K562 (cell line): ENCODE measurements at regions not wholly inside any gene's neighbourhood (a gene's known extent, or its start where the extent isn't known, plus 50 kb on each side); places are given as distances from the start of the nearest gene placed in this dataset.
A peak's percentile ranks its signal among the peaks of the same experiment; 100 is the strongest.

ENCODE experiments used
- ATAC-seq: fragments of 200-7000 bp; cut with Tn5 transposase; 3 replicates; pipeline ENCODE4 v1.9.1; 2020; ENCODE audit warnings: moderate library complexity
- BruUV-seq: library from RNA; stranded (reverse); fragments of 400-500 nt; replicated peaks from 2 replicates; lab custom pipeline; 2021; lab: Mats Ljungman, UMichigan
- CTCF ChIA-PET: fragments of 300-600 bp; formaldehyde crosslinking; extraction: SDS; loops from one replicate; lab custom pipeline; 2021; ENCODE audit warnings: low intra/inter-chr PET ratio; lab: Yijun Ruan, JAX
- POLR2A ChIA-PET: fragments of 300-600, 350-650 bp; sonication (Branson Sonifier 250); formaldehyde crosslinking; extraction: SDS; loops from one replicate; lab custom pipeline; 2021; ENCODE audit warnings: antibody characterized with exemption, inconsistent platforms; lab: Yijun Ruan, JAX
- DNase-seq, 4 experiments: peaks; one replicate each; pipeline versions ENCODE4 v3.0.0 to v3.0.0-alpha.2; 2011 to 2018; ENCODE audit warnings: low spot score in 3 of 4, mixed read lengths in 3 of 4; ENCODE audit errors: extremely low read depth in 1 of 4
- FAIRE-seq: peaks from 2 replicates; lab custom pipeline; 2011; peaks lifted over from hg19 to GRCh38; lab: Jason Lieb, UNC
- H2AFZ ChIP-seq: 2 replicates; pipeline ENCODE4 v1.6.0; 2011; ENCODE audit warnings: low read depth, low read length, control low read depth, inconsistent platforms
- H3K27ac ChIP-seq: fragments of 200-600 bp; 3 replicates; pipeline ENCODE4 v1.8.0; 2011; ENCODE audit warnings: low read depth, mild to moderate bottlenecking, control low read depth, inconsistent platforms, low read length, moderate library complexity, mixed read lengths; ENCODE audit errors: extremely low read depth
- H3K27me3 ChIP-seq, 2 experiments: fragments of 300-600 bp in 1 of 2; 2 replicates in 1 of 2; 3 replicates in 1 of 2; pipeline versions ENCODE4 v1.6.0 to v1.8.0; 2011; ENCODE audit warnings: inconsistent platforms in 2 of 2, low read length in 2 of 2, mild to moderate bottlenecking in 1 of 2, mixed read lengths in 1 of 2, moderate library complexity in 1 of 2; ENCODE audit not compliant: control insufficient read depth in 2 of 2, insufficient read depth in 2 of 2
- H3K36me3 ChIP-seq: fragments of 300-600 bp; 3 replicates; pipeline ENCODE4 v1.8.0; 2011; ENCODE audit warnings: mild to moderate bottlenecking, low read length, inconsistent platforms; ENCODE audit not compliant: control insufficient read depth, insufficient read depth
- H3K4me1 ChIP-seq, 2 experiments: fragments of 200-600 bp in 1 of 2; replicated peaks in 1 of 2; 2 replicates in 1 of 2; 3 replicates in 1 of 2; pipeline versions ENCODE4 v1.5.1 to v1.8.0; 2011; ENCODE audit warnings: inconsistent platforms in 2 of 2, low read length in 2 of 2, mild to moderate bottlenecking in 1 of 2, mixed read lengths in 1 of 2, moderate library complexity in 1 of 2; ENCODE audit not compliant: control insufficient read depth in 2 of 2, insufficient read depth in 2 of 2
- H3K4me2 ChIP-seq: 2 replicates; pipeline ENCODE4 v1.6.1; 2011; ENCODE audit warnings: low read length, control low read depth, inconsistent platforms, mixed read lengths; ENCODE audit not compliant: insufficient read depth
- H3K4me3 ChIP-seq: fragments of 200-600 bp; sonication (generic), shearing (Covaris generic); 2 replicates; pipeline ENCODE4 v1.5.1; 2016; ENCODE audit warnings: control low read depth, inconsistent platforms
- H3K79me2 ChIP-seq: fragments of 200-600 bp; 3 replicates; pipeline ENCODE4 v1.8.0; 2011; ENCODE audit warnings: low read length, inconsistent platforms; ENCODE audit not compliant: control insufficient read depth, insufficient read depth
- H3K9ac ChIP-seq, 2 experiments: 2 replicates each; pipeline versions ENCODE4 v1.6.0 to v1.6.1; 2011; ENCODE audit warnings: low read depth in 2 of 2, low read length in 2 of 2, control low read depth in 1 of 2, inconsistent platforms in 1 of 2, mild to moderate bottlenecking in 1 of 2, mixed read lengths in 1 of 2; ENCODE audit not compliant: insufficient read depth in 1 of 2
- H3K9me1 ChIP-seq: one replicate; pipeline ENCODE4 v1.6.0; 2011; ENCODE audit warnings: inconsistent platforms, mild to moderate bottlenecking, low read length, moderate library complexity; ENCODE audit not compliant: control insufficient read depth, insufficient read depth
- H3K9me3 ChIP-seq: replicated peaks from 2 replicates; pipeline ENCODE4 v1.5.1; 2011; ENCODE audit warnings: low read depth, low read length, inconsistent platforms; ENCODE audit not compliant: control insufficient read depth, insufficient read depth
- H4K20me1 ChIP-seq: replicated peaks from 2 replicates; pipeline ENCODE4 v1.6.1; 2011; ENCODE audit warnings: low read length, inconsistent platforms, mixed read lengths; ENCODE audit not compliant: control insufficient read depth, insufficient read depth
- ADNP ChIP-seq: fragments of 200-800 bp; sonication (Bioruptor generic); IDR thresholded peaks from 2 replicates; pipeline ENCODE4 v1.6.1; 2016; ENCODE audit warnings: missing genetic modification characterization, missing compliant biosample characterization
- ATF1 ChIP-seq, 2 experiments: fragments of 450-650 bp in 1 of 2; IDR thresholded peaks; 2 replicates each; pipeline ENCODE4 v1.6.1; 2016; ENCODE audit warnings: missing compliant biosample characterization in 1 of 2, missing genetic modification characterization in 1 of 2
- ETS1 ChIP-seq: conservative IDR thresholded peaks from 2 replicates; pipeline ENCODE4 v1.6.1; 2011; ENCODE audit warnings: low read depth, mild to moderate bottlenecking, low read length; ENCODE audit not compliant: control insufficient read depth
- ETS2 ChIP-seq: IDR thresholded peaks from 2 replicates; pipeline ENCODE4 v1.6.1; 2016; ENCODE audit warnings: borderline replicate concordance, missing genetic modification characterization, mild to moderate bottlenecking, moderate library complexity, missing compliant biosample characterization; ENCODE audit not compliant: poor library complexity, severe bottlenecking
- FOXK2 ChIP-seq, 2 experiments: fragments of 450-650 bp; IDR thresholded peaks in 1 of 2; conservative IDR thresholded peaks in 1 of 2; 2 replicates each; pipeline ENCODE4 v1.6.1; 2016; ENCODE audit warnings: low read depth in 2 of 2, mild to moderate bottlenecking in 1 of 2
- HDAC3 ChIP-seq: fragments of 450-650 bp; IDR thresholded peaks from 2 replicates; pipeline ENCODE4 v1.6.1; 2018; ENCODE audit warnings: borderline replicate concordance, mild to moderate bottlenecking, moderate library complexity; ENCODE audit not compliant: partially characterized antibody
- HNRNPK ChIP-seq: fragments of 200-400 bp; formaldehyde crosslinking; IDR thresholded peaks from one replicate; pipeline ENCODE4 v1.6.1; 2018; ENCODE audit warnings: mild to moderate bottlenecking, low read depth, low read length; ENCODE audit not compliant: poor library complexity, severe bottlenecking
- KDM1A ChIP-seq, 2 experiments: fragments of 450-650 bp; IDR thresholded peaks; 2 replicates each; pipeline ENCODE4 v1.6.1; 2016; ENCODE audit warnings: mild to moderate bottlenecking in 2 of 2
- MTA1 ChIP-seq: fragments of 450-650 bp; IDR thresholded peaks from 2 replicates; pipeline ENCODE4 v1.6.1; 2017; ENCODE audit warnings: borderline replicate concordance
- NBN ChIP-seq: fragments of 450-650 bp; IDR thresholded peaks from 2 replicates; pipeline ENCODE4 v1.6.1; 2016; ENCODE audit warnings: low read depth, mild to moderate bottlenecking
- NR2F6 ChIP-seq: fragments of 450-650 bp; formaldehyde crosslinking; IDR thresholded peaks from 2 replicates; pipeline ENCODE4 v1.4.0; 2020; ENCODE audit warnings: mild to moderate bottlenecking
- PPARD ChIP-seq: fragments of 250-450 bp; sonication (Bioruptor Pico); IDR thresholded peaks from 2 replicates; pipeline ENCODE4 v1.8.0; 2022; ENCODE audit warnings: inconsistent platforms, mild to moderate bottlenecking, moderate library complexity
- WGBS: fragments of 100-300 bp; shearing (Covaris generic); methylation state at CpG from one replicate; pipeline ENCODE4 v1.1.6; 2016; ENCODE audit warnings: low coverage, mixed read lengths; ENCODE audit not compliant: insufficient coverage; ENCODE audit errors: missing lambda C conversion rate; 5-methylcytosine and 5-hydroxymethylcytosine counted together
- in situ Hi-C: fragments of 300-500 bp; cut with MboI; formaldehyde crosslinking; loops from 4 replicates; pipeline ENCODE4 v1.15.0; 2018; ENCODE audit warnings: inconsistent platforms, mixed read lengths
- intact Hi-C: fragments of 100-400 bp; cut with micrococcal nuclease; formaldehyde crosslinking; loops from 2 replicates; pipeline ENCODE4 v1.14.2; 2022
- TF ChIP-seq, protein P1 (sequence below): IDR thresholded peaks from 3 replicates; pipeline ENCODE4 v1.6.1; 2011; ENCODE audit warnings: borderline replicate concordance, mild to moderate bottlenecking, moderate library complexity; ENCODE audit not compliant: insufficient read length; ENCODE audit errors: extremely low read depth
- TF ChIP-seq, protein P2 (sequence below): fragments of 250-450 bp; sonication (Bioruptor Pico); IDR thresholded peaks from 2 replicates; pipeline ENCODE4 v1.9.0; 2021; ENCODE audit warnings: mild to moderate bottlenecking, inconsistent platforms

- no peaks in the 10 kb centered on the region for H4K20me1 ChIP-seq
- intact Hi-C loops: loop anchor here (1.0 kb wide), 1 partner anchor 13 kb away; no protein-coding TSS in a partner anchor
- peak; percentile 86 for ATAC-seq
- peak overlapping the region; percentile 26 for H3K4me3 ChIP-seq
- ChIA-PET CTCF (no interaction called here), POLR2A (interaction anchor here (0.9 to 1.9 kb wide), 7 partner anchors 11 to 385 kb away, joined by 3 to 7 read pairs (median 4); a partner anchor contains a TSS)
- no peaks in the 10 kb centered on the region for H3K9me1 ChIP-seq
- WGBS: 15% methylated on average over 17 of the region's 17 CpGs
- peak; percentile 86 for FAIRE-seq
- no peaks in the 10 kb centered on the region for H3K9me3 ChIP-seq
- H3K4me2 ChIP-seq: peak overlapping the region; percentile 70
- peak; percentile 37 to 93 (median 58) for DNase-seq
- no peak overlapping the region; the same call in 2 of the 3 replicates for H3K27ac ChIP-seq
- no peaks in the 10 kb centered on the region for H3K27me3 ChIP-seq
- peak overlapping the region; percentile 75 for H2AFZ ChIP-seq
- H3K79me2 ChIP-seq: no peaks in the 10 kb centered on the region
- in situ Hi-C loops: no loop called here
- H3K9ac ChIP-seq: 0 out of 4 replicates have a peak overlapping the region, but pooled peaks of 1 of the 2 experiments have one; percentile 8
- BruUV-seq: TSS peak; percentile 92
- H3K36me3 ChIP-seq: no peaks in the 10 kb centered on the region
- H3K4me1 ChIP-seq: peaks cover 4 to 19% of the 10 kb centered on the region in 2 experiments; a peak in 4 of 5 replicates
- TF ChIP-seq HDAC3 (no peak), MTA1 (no peak), ATF1 (CRISPR knock-in tag; IDR thresholded peaks at IDR 0.05) (no peak), ATF1 (tag; IDR thresholded peaks at IDR 0.05) (peak; percentile 41; the same call in 1 of the 2 replicates), ADNP (peak; percentile 84), ETS2 (tag) (no peak), PPARD (no peak), KDM1A (IDR thresholded peaks at IDR 0.05) (peak in 1 of 2 experiments; percentile 44; a peak in 1 of 4 replicates), ETS1 (peak; percentile 79; the same call in 1 of the 2 replicates), NBN (peak; percentile 53; the same call in 1 of the 2 replicates), HNRNPK (no peak), FOXK2 (conservative IDR thresholded peaks at IDR 0.05 in 1 of 2, IDR thresholded peaks at IDR 0.05 in 1 of 2; ENCODE audit: low read depth in 2 of 2) (0 out of 4 replicates have a peak, but pooled peaks of 1 of the 2 experiments have one; percentile 40), NR2F6 (CRISPR knock-in tag) (no peak)
- TF ChIP-seq, protein P1, sequence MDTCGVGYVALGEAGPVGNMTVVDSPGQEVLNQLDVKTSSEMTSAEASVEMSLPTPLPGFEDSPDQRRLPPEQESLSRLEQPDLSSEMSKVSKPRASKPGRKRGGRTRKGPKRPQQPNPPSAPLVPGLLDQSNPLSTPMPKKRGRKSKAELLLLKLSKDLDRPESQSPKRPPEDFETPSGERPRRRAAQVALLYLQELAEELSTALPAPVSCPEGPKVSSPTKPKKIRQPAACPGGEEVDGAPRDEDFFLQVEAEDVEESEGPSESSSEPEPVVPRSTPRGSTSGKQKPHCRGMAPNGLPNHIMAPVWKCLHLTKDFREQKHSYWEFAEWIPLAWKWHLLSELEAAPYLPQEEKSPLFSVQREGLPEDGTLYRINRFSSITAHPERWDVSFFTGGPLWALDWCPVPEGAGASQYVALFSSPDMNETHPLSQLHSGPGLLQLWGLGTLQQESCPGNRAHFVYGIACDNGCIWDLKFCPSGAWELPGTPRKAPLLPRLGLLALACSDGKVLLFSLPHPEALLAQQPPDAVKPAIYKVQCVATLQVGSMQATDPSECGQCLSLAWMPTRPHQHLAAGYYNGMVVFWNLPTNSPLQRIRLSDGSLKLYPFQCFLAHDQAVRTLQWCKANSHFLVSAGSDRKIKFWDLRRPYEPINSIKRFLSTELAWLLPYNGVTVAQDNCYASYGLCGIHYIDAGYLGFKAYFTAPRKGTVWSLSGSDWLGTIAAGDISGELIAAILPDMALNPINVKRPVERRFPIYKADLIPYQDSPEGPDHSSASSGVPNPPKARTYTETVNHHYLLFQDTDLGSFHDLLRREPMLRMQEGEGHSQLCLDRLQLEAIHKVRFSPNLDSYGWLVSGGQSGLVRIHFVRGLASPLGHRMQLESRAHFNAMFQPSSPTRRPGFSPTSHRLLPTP: peak; percentile 98
- TF ChIP-seq, protein P2, sequence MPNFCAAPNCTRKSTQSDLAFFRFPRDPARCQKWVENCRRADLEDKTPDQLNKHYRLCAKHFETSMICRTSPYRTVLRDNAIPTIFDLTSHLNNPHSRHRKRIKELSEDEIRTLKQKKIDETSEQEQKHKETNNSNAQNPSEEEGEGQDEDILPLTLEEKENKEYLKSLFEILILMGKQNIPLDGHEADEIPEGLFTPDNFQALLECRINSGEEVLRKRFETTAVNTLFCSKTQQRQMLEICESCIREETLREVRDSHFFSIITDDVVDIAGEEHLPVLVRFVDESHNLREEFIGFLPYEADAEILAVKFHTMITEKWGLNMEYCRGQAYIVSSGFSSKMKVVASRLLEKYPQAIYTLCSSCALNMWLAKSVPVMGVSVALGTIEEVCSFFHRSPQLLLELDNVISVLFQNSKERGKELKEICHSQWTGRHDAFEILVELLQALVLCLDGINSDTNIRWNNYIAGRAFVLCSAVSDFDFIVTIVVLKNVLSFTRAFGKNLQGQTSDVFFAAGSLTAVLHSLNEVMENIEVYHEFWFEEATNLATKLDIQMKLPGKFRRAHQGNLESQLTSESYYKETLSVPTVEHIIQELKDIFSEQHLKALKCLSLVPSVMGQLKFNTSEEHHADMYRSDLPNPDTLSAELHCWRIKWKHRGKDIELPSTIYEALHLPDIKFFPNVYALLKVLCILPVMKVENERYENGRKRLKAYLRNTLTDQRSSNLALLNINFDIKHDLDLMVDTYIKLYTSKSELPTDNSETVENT (CRISPR knock-in tag): no peak
Measured at GRCh38 chr6:27531772-27532459, 59.0 kb upstream of the ZNF184 start.
